ENCODE measurements at regions not wholly inside any gene's neighbourhood (a gene's known extent, or its start where the extent isn't known, plus 50 kb on each side); places are given as distances from the start of the nearest gene placed in this dataset.
A peak's percentile ranks its signal among the peaks of the same experiment; 100 is the strongest.

GRCh38 chr6:41449399-41450245 is 96.6 kb upstream of the FOXP4 start:
- peak in 1 of 56 donors; percentile 46 for DNase-seq

- no peak for DNase-seq
Observed at GRCh38 chr6:41450581-41450980, 95.6 kb upstream of the FOXP4 start.

GRCh38 chr6:41451039-41451438 is 95.1 kb upstream of the FOXP4 start:
- no peak for DNase-seq

GRCh38 chr6:41451515-41452163 is 94.5 kb upstream of the FOXP4 start:
- peak in 7 of 56 donors; percentile 26 to 54 (median 28) for DNase-seq

GRCh38 chr6:41452763-41453162 is 93.4 kb upstream of the FOXP4 start:
- no peak for DNase-seq

- DNase-seq = peak in 1 of 56 donors; percentile 6
Observed at GRCh38 chr6:41453244-41453643, 92.9 kb upstream of the FOXP4 start.

- no peak for DNase-seq
Observed at GRCh38 chr6:41454189-41454789, 91.9 kb upstream of the FOXP4 start.

- no peak for DNase-seq
Observed at GRCh38 chr6:41455410-41455809, 90.8 kb upstream of the FOXP4 start.

- no peak for DNase-seq
Observed at GRCh38 chr6:41455818-41456217, 90.4 kb upstream of the FOXP4 start.

GRCh38 chr6:41457303-41457670 is 88.9 kb upstream of the FOXP4 start:
- no peak for DNase-seq

GRCh38 chr6:41459738-41460137 is 86.4 kb upstream of the FOXP4 start:
- DNase-seq = no peak

GRCh38 chr6:41460742-41461336 is 85.3 kb upstream of the FOXP4 start:
- DNase-seq = no peak

GRCh38 chr6:41462033-41462432 is 84.1 kb upstream of the FOXP4 start:
- DNase-seq = no peak

GRCh38 chr6:41463062-41463930 is 82.9 kb upstream of the FOXP4 start:
- peak in 30 of 56 donors; percentile 6 to 70 (median 23) for DNase-seq

- no peak for DNase-seq
Observed at GRCh38 chr6:41464019-41464418, 82.2 kb upstream of the FOXP4 start.

GRCh38 chr6:41464481-41464880 is 81.7 kb upstream of the FOXP4 start:
- DNase-seq = no peak

GRCh38 chr6:41466437-41466990 is 79.7 kb upstream of the FOXP4 start:
- no peak for DNase-seq

GRCh38 chr6:41467061-41467460 is 79.1 kb upstream of the FOXP4 start:
- no peak for DNase-seq

- no peak for DNase-seq
Observed at GRCh38 chr6:41467627-41468404, 78.4 kb upstream of the FOXP4 start.
